ENCODE measurements at regions not wholly inside any gene's neighbourhood (a gene's known extent, or its start where the extent isn't known, plus 50 kb on each side); places are given as distances from the start of the nearest gene placed in this dataset.

DNA sequence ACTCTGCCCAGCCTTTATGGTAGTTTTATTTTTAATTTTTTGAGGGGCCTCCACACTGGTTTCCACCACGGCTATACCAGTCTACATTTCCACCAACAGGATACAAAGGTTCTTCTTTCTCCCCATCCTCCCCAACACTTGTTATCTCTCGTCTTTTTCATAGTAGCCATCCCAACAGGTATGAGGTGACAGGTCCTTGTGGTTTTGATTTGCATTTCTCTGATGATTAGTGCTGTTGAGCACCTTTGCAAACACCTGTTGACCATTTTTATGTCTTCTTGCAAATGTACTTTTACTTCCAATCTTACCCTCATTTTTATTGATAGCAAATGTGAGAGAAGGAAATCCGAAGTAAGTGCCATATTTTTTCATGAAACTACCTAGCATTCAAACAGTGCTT lies 195.4 kb upstream of the PREP start:
- H3K27ac ChIP-seq (ENCODE audit: low read depth): no peak overlapping the region
- TF ChIP-seq EZH2 (IDR thresholded peaks at IDR 0.05; ENCODE audit: low read depth, unreplicated experiment) (no peak), NANOG (IDR thresholded peaks at IDR 0.05; ENCODE audit: borderline replicate concordance) (no peak), CREB1 (CRISPR knock-in tag; IDR thresholded peaks at IDR 0.05; ENCODE audit: low read depth) (no peak)
- TF ChIP-seq, protein P1, sequence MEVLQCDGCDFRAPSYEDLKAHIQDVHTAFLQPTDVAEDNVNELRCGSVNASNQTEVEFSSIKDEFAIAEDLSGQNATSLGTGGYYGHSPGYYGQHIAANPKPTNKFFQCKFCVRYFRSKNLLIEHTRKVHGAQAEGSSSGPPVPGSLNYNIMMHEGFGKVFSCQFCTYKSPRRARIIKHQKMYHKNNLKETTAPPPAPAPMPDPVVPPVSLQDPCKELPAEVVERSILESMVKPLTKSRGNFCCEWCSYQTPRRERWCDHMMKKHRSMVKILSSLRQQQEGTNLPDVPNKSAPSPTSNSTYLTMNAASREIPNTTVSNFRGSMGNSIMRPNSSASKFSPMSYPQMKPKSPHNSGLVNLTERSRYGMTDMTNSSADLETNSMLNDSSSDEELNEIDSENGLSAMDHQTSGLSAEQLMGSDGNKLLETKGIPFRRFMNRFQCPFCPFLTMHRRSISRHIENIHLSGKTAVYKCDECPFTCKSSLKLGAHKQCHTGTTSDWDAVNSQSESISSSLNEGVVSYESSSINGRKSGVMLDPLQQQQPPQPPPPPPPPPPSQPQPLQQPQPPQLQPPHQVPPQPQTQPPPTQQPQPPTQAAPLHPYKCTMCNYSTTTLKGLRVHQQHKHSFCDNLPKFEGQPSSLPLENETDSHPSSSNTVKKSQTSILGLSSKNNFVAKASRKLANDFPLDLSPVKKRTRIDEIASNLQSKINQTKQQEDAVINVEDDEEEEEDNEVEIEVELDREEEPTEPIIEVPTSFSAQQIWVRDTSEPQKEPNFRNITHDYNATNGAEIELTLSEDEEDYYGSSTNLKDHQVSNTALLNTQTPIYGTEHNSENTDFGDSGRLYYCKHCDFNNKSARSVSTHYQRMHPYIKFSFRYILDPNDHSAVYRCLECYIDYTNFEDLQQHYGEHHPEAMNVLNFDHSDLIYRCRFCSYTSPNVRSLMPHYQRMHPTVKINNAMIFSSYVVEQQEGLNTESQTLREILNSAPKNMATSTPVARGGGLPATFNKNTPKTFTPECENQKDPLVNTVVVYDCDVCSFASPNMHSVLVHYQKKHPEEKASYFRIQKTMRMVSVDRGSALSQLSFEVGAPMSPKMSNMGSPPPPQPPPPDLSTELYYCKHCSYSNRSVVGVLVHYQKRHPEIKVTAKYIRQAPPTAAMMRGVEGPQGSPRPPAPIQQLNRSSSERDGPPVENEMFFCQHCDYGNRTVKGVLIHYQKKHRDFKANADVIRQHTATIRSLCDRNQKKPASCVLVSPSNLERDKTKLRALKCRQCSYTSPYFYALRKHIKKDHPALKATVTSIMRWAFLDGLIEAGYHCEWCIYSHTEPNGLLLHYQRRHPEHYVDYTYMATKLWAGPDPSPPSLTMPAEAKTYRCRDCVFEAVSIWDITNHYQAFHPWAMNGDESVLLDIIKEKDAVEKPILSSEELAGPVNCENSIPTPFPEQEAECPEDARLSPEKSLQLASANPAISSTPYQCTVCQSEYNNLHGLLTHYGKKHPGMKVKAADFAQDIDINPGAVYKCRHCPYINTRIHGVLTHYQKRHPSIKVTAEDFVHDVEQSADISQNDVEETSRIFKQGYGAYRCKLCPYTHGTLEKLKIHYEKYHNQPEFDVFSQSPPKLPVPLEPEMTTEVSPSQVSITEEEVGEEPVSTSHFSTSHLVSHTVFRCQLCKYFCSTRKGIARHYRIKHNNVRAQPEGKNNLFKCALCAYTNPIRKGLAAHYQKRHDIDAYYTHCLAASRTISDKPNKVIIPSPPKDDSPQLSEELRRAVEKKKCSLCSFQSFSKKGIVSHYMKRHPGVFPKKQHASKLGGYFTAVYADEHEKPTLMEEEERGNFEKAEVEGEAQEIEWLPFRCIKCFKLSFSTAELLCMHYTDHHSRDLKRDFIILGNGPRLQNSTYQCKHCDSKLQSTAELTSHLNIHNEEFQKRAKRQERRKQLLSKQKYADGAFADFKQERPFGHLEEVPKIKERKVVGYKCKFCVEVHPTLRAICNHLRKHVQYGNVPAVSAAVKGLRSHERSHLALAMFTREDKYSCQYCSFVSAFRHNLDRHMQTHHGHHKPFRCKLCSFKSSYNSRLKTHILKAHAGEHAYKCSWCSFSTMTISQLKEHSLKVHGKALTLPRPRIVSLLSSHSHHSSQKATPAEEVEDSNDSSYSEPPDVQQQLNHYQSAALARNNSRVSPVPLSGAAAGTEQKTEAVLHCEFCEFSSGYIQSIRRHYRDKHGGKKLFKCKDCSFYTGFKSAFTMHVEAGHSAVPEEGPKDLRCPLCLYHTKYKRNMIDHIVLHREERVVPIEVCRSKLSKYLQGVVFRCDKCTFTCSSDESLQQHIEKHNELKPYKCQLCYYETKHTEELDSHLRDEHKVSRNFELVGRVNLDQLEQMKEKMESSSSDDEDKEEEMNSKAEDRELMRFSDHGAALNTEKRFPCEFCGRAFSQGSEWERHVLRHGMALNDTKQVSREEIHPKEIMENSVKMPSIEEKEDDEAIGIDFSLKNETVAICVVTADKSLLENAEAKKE (CRISPR knock-in tag; IDR thresholded peaks at IDR 0.05): no peak
- no peaks in the 10 kb centered on the region for H3F3A ChIP-seq (replicated peaks; ENCODE audit: low read depth)
- no peaks in the 10 kb centered on the region for H4K20me1 ChIP-seq (replicated peaks; ENCODE audit: insufficient read depth)
- Mint-ChIP-seq H3K36me3 (ENCODE audit: low read depth) (no peaks in the 10 kb centered on the region), H3K27ac (no peak overlapping the region), H3K4me3 (no peak overlapping the region), H3K27me3 (ENCODE audit: insufficient read depth, low read depth, poor library complexity) (peaks cover 4% of the 10 kb centered on the region), H3K4me1 (peaks cover 24% of the 10 kb centered on the region), H3K9me3 (no peaks in the 10 kb centered on the region)
- no peak for ATAC-seq
- no peak overlapping the region for H2AFZ ChIP-seq
- no peak overlapping the region for H3K4me2 ChIP-seq
- H3K27me3 ChIP-seq (ENCODE audit: insufficient read depth): no peaks in the 10 kb centered on the region
- H3K36me3 ChIP-seq (ENCODE audit: insufficient read depth): no peaks in the 10 kb centered on the region
- no peak overlapping the region for H3K4me3 ChIP-seq
- peaks cover 22% of the 10 kb centered on the region for H3K4me1 ChIP-seq (ENCODE audit: insufficient read depth)
- no peaks in the 10 kb centered on the region for H3K79me2 ChIP-seq (replicated peaks; ENCODE audit: insufficient read depth)
- H3K9me2 ChIP-seq (ENCODE audit: insufficient read depth): peaks cover 4% of the 10 kb centered on the region; the same call in 1 of the 2 replicates
- DNase-seq (ENCODE audit: low spot score): no peak

- Mint-ChIP-seq H3K9me3 (no peaks in the 10 kb centered on the region), H3K27ac (no peak overlapping the region), H3K4me3 (no peak overlapping the region), H3K4me1 (peaks cover 23% of the 10 kb centered on the region), H3K36me3 (ENCODE audit: low read depth) (no peaks in the 10 kb centered on the region), H3K27me3 (ENCODE audit: insufficient read depth, low read depth, poor library complexity) (peaks cover 4% of the 10 kb centered on the region)
- Histone ChIP-seq H3K27me3 (ENCODE audit: insufficient read depth) (no peaks in the 10 kb centered on the region), H3K4me2 (no peak overlapping the region), H3K4me1 (ENCODE audit: insufficient read depth) (peaks cover 26% of the 10 kb centered on the region), H3K79me2 (replicated peaks; ENCODE audit: insufficient read depth) (no peaks in the 10 kb centered on the region), H4K20me1 (replicated peaks; ENCODE audit: insufficient read depth) (no peaks in the 10 kb centered on the region), H3K9me2 (ENCODE audit: insufficient read depth) (peaks cover under 1% of the 10 kb centered on the region; the same call in 1 of the 2 replicates), H3K36me3 (ENCODE audit: insufficient read depth) (no peaks in the 10 kb centered on the region), H2AFZ (no peak overlapping the region), H3F3A (replicated peaks; ENCODE audit: low read depth) (no peaks in the 10 kb centered on the region), H3K4me3 (no peak overlapping the region), H3K27ac (ENCODE audit: low read depth) (no peak overlapping the region)
- ATAC-seq: no peak
- DNase-seq (ENCODE audit: low spot score): no peak
- TF ChIP-seq CREB1 (CRISPR knock-in tag; IDR thresholded peaks at IDR 0.05; ENCODE audit: low read depth) (no peak), EZH2 (IDR thresholded peaks at IDR 0.05; ENCODE audit: low read depth, unreplicated experiment) (no peak), POLR2AphosphoS5 (IDR thresholded peaks at IDR 0.05; ENCODE audit: low read depth) (no peak), ZNF114 (CRISPR knock-in tag; IDR thresholded peaks at IDR 0.05) (no peak), EZH2phosphoT487 (IDR thresholded peaks at IDR 0.05; ENCODE audit: unreplicated experiment) (no peak)
- TF ChIP-seq, protein P1 (CRISPR knock-in tag; IDR thresholded peaks at IDR 0.05): no peak
These were observed 193.4 kb upstream of the PREP start for GRCh38 chr6:105596284-105596755.
